Right atrium auricular region (tissue), 2 donors: ENCODE measurements at regions not wholly inside any gene's neighbourhood (a gene's known extent, or its start where the extent isn't known, plus 50 kb on each side); places are given as distances from the start of the nearest gene placed in this dataset.

Experiments
- DNase-seq: peaks from one replicate; pipeline ENCODE4 v3.0.0-alpha.2; 2019; ENCODE audit warnings: low spot score
- H3K27ac ChIP-seq, 2 donors: fragments of 200-600 bp; sonication (generic); 1 replicate in 1 of 2; 2 replicates in 1 of 2; pipeline ENCODE4 v1.5.1; 2016 to 2019
- H3K27me3 ChIP-seq, 2 donors: fragments of 200-600 bp; sonication (generic); one replicate each; pipeline versions ENCODE4 v1.5.1 to v1.6.0; 2017 to 2019
- H3K36me3 ChIP-seq: fragments of 200-600 bp; sonication (generic); one replicate; pipeline ENCODE4 v1.5.1; 2016
- H3K4me1 ChIP-seq, 2 donors: fragments of 200-600 bp; sonication (generic); one replicate each; pipeline versions ENCODE4 v1.5.1 to v1.6.0; 2017 to 2019
- H3K4me3 ChIP-seq, 2 donors: fragments of 200-600 bp; sonication (generic); 1 replicate in 1 of 2; 2 replicates in 1 of 2; pipeline ENCODE4 v1.5.1; 2017 to 2019; ENCODE audit warnings: mild to moderate bottlenecking in 1 of 2, moderate library complexity in 1 of 2
- H3K9me3 ChIP-seq, 2 donors: fragments of 200-600 bp; sonication (generic); one replicate each; pipeline ENCODE4 v1.5.1; 2019
- CTCF ChIP-seq, 2 donors: fragments of 200-600 bp; sonication (generic); IDR thresholded peaks; one replicate each; pipeline ENCODE4 v1.5.1; 2019; ENCODE audit warnings: antibody characterized with exemption in 2 of 2

GRCh38 chr4:159540038-159540437 lies 437.2 kb downstream of the RAPGEF2 start:
- peaks cover 3 to 27% of the 10 kb centered on the region in 2 donors for H3K9me3 ChIP-seq
- no peak overlapping the region for H3K27ac ChIP-seq
- no peak for TF ChIP-seq CTCF (IDR thresholded peaks at IDR 0.05)
- no peaks in the 10 kb centered on the region for H3K36me3 ChIP-seq
- H3K27me3 ChIP-seq: no peaks in the 10 kb centered on the region
- no peak for DNase-seq
- H3K4me3 ChIP-seq: no peak overlapping the region
- no peaks in the 10 kb centered on the region for H3K4me1 ChIP-seq

- no peaks in the 10 kb centered on the region for H3K4me1 ChIP-seq
- H3K27ac ChIP-seq: no peak overlapping the region
- no peak for DNase-seq
- no peak for TF ChIP-seq CTCF (IDR thresholded peaks at IDR 0.05)
- no peaks in the 10 kb centered on the region for H3K36me3 ChIP-seq
- H3K9me3 ChIP-seq: peaks cover 0 to 23% of the 10 kb centered on the region in 2 donors
- H3K4me3 ChIP-seq: no peak overlapping the region
- H3K27me3 ChIP-seq: no peaks in the 10 kb centered on the region
Measured at GRCh38 chr4:159540501-159540900, 437.6 kb downstream of the RAPGEF2 start.

- no peaks in the 10 kb centered on the region for H3K4me1 ChIP-seq
- no peak for DNase-seq
- no peak for TF ChIP-seq CTCF (IDR thresholded peaks at IDR 0.05)
- H3K36me3 ChIP-seq: no peaks in the 10 kb centered on the region
- H3K9me3 ChIP-seq: peaks cover 0 to 16% of the 10 kb centered on the region in 2 donors
- H3K4me3 ChIP-seq: no peak overlapping the region
- no peak overlapping the region for H3K27ac ChIP-seq
- no peaks in the 10 kb centered on the region for H3K27me3 ChIP-seq
Measured at GRCh38 chr4:159541143-159541542, 438.3 kb downstream of the RAPGEF2 start.

- Histone ChIP-seq H3K27me3 (no peaks in the 10 kb centered on the region), H3K9me3 (peaks cover 0 to 5% of the 10 kb centered on the region in 2 donors), H3K4me3 (no peak overlapping the region), H3K27ac (no peak overlapping the region), H3K4me1 (no peaks in the 10 kb centered on the region), H3K36me3 (no peaks in the 10 kb centered on the region)
- DNase-seq: no peak
- TF ChIP-seq CTCF (IDR thresholded peaks at IDR 0.05): no peak
Measured at GRCh38 chr4:159542296-159542695, 439.4 kb downstream of the RAPGEF2 start.

- no peaks in the 10 kb centered on the region for H3K27me3 ChIP-seq
- no peak overlapping the region for H3K27ac ChIP-seq
- H3K4me3 ChIP-seq: no peak overlapping the region
- TF ChIP-seq CTCF (IDR thresholded peaks at IDR 0.05): no peak
- H3K4me1 ChIP-seq: no peaks in the 10 kb centered on the region
- DNase-seq: no peak
- no peaks in the 10 kb centered on the region for H3K9me3 ChIP-seq
- H3K36me3 ChIP-seq: no peaks in the 10 kb centered on the region
Measured at GRCh38 chr4:159543831-159544230, 441.0 kb downstream of the RAPGEF2 start.

GRCh38 chr4:159545556-159545955 lies 442.7 kb downstream of the RAPGEF2 start:
- no peak overlapping the region for H3K4me3 ChIP-seq
- no peaks in the 10 kb centered on the region for H3K9me3 ChIP-seq
- no peaks in the 10 kb centered on the region for H3K36me3 ChIP-seq
- no peaks in the 10 kb centered on the region for H3K4me1 ChIP-seq
- no peak for TF ChIP-seq CTCF (IDR thresholded peaks at IDR 0.05)
- no peak overlapping the region for H3K27ac ChIP-seq
- no peak for DNase-seq
- H3K27me3 ChIP-seq: no peaks in the 10 kb centered on the region
